Esophagus squamous epithelium (tissue), 4 donors: ENCODE measurements at regions not wholly inside any gene's neighbourhood (a gene's known extent, or its start where the extent isn't known, plus 50 kb on each side); places are given as distances from the start of the nearest gene placed in this dataset.

Experiments used
- POLR2A ChIP-seq, 4 donors: fragments of 450-650 bp; IDR thresholded peaks; one replicate each; pipeline ENCODE4 v1.6.1; 2017; ENCODE audit warnings: antibody characterized with exemption in 4 of 4, mild to moderate bottlenecking in 4 of 4, moderate library complexity in 3 of 4
- TF ChIP-seq, protein P1 (sequence below), 6 experiments: fragments of 450-650 bp in 4 of 6; fragments of 200-600 bp in 2 of 6; sonication (generic) in 2 of 6; IDR thresholded peaks; one replicate each; pipeline ENCODE4 v1.5.1; 2016 to 2019; ENCODE audit warnings: antibody characterized with exemption in 6 of 6, mild to moderate bottlenecking in 4 of 6, moderate library complexity in 4 of 6

DNA sequence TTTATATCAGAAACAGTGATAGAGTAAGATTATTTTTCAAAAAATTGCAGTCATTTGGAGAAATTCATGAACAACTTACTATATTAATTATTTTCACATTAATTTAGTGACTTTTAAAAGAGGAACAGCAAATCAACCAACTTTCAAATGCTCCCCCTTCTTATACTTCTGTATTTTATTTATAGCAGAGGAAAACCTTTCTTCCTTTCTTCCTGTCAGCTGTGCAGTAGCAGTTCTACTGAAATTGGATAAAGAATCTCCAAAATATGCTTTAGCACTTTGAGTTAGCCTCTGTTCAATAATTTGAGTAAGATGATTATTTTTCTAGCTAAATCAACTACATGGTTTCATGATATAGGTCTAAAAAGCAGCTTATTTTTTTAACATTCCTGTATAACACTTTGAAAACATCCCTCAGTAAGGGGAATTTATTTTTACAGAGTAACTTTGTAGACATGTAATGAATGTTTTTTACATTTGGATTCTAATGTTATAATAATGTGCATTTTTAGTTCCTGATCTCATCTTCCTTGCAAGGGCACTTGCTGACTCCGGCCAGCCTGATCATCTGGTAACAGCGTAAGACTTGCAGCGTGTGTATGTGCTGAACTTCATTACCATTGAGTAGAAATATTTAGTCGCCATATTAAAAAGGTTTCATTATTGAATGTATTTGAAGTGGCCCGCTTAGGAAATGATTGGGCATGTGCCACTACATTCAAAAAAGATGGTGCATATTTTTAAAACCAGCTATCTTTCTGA is 158.3 kb upstream of the HDAC9 start:
- TF ChIP-seq, protein P1, sequence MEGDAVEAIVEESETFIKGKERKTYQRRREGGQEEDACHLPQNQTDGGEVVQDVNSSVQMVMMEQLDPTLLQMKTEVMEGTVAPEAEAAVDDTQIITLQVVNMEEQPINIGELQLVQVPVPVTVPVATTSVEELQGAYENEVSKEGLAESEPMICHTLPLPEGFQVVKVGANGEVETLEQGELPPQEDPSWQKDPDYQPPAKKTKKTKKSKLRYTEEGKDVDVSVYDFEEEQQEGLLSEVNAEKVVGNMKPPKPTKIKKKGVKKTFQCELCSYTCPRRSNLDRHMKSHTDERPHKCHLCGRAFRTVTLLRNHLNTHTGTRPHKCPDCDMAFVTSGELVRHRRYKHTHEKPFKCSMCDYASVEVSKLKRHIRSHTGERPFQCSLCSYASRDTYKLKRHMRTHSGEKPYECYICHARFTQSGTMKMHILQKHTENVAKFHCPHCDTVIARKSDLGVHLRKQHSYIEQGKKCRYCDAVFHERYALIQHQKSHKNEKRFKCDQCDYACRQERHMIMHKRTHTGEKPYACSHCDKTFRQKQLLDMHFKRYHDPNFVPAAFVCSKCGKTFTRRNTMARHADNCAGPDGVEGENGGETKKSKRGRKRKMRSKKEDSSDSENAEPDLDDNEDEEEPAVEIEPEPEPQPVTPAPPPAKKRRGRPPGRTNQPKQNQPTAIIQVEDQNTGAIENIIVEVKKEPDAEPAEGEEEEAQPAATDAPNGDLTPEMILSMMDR (IDR thresholded peaks at IDR 0.05), result no peak
- TF ChIP-seq POLR2A (IDR thresholded peaks at IDR 0.05), result no peak
